HAP-1 (cell line): ENCODE measurements at regions not wholly inside any gene's neighbourhood (a gene's known extent, or its start where the extent isn't known, plus 50 kb on each side); places are given as distances from the start of the nearest gene placed in this dataset.

Source experiments
- DNase-seq, 2 experiments: peaks; one replicate each; pipeline ENCODE4 v3.0.0-alpha.2; 2016 to 2020; ENCODE audit warnings: low spot score in 2 of 2
- H3K27me3 ChIP-seq: fragments of 250-450 bp; sonication (Bioruptor Pico); 2 replicates; pipeline ENCODE4 v1.5.1; 2020; ENCODE audit warnings: low read depth, mild to moderate bottlenecking, moderate library complexity
- H3K36me3 ChIP-seq: fragments of 250-450 bp; sonication (Bioruptor Pico); replicated peaks from 2 replicates; pipeline ENCODE4 v1.5.1; 2020; ENCODE audit warnings: mild to moderate bottlenecking
- H3K4me1 ChIP-seq: fragments of 250-450 bp; sonication (Bioruptor Pico); 2 replicates; pipeline ENCODE4 v1.5.1; 2020; ENCODE audit warnings: mild to moderate bottlenecking
- H3K4me3 ChIP-seq: fragments of 250-450 bp; sonication (Bioruptor Pico); 2 replicates; pipeline ENCODE4 v1.5.1; 2020; ENCODE audit warnings: mild to moderate bottlenecking, moderate library complexity
- H3K9me3 ChIP-seq: fragments of 250-450 bp; sonication (Bioruptor Pico); 2 replicates; pipeline ENCODE4 v1.5.1; 2020; ENCODE audit warnings: mild to moderate bottlenecking, moderate library complexity
- in situ Hi-C: fragments of 300-500 bp; cut with MboI; formaldehyde crosslinking; loops from 3 replicates; pipeline ENCODE4 v1.14.3; 2020; ENCODE audit warnings: low sequenced_read_pairs, inconsistent platforms, mixed read lengths

GRCh38 chr14:27091973-27092372 is 494.1 kb upstream of the NOVA1 start:
- Histone ChIP-seq H3K4me3 (no peak overlapping the region), H3K36me3 (no peaks in the 10 kb centered on the region), H3K4me1 (no peaks in the 10 kb centered on the region), H3K27me3 (no peaks in the 10 kb centered on the region), H3K9me3 (no peaks in the 10 kb centered on the region)
- in situ Hi-C loops = no loop called here
- DNase-seq = no peak

- no peak overlapping the region for H3K4me3 ChIP-seq
- no peak for DNase-seq
- no peaks in the 10 kb centered on the region for H3K9me3 ChIP-seq
- no peaks in the 10 kb centered on the region for H3K36me3 ChIP-seq
- in situ Hi-C loops = no loop called here
- H3K4me1 ChIP-seq = no peaks in the 10 kb centered on the region; the same call in 1 of the 2 replicates
- H3K27me3 ChIP-seq = no peaks in the 10 kb centered on the region
Observed at GRCh38 chr14:27096091-27096490, 498.3 kb upstream of the NOVA1 start.

GRCh38 chr14:27098451-27098850 is 500.6 kb upstream of the NOVA1 start:
- no peaks in the 10 kb centered on the region; the same call in 1 of the 2 replicates for H3K4me1 ChIP-seq
- H3K36me3 ChIP-seq = no peaks in the 10 kb centered on the region
- no peak overlapping the region for H3K4me3 ChIP-seq
- DNase-seq = no peak
- in situ Hi-C loops = no loop called here
- H3K9me3 ChIP-seq = no peaks in the 10 kb centered on the region
- no peaks in the 10 kb centered on the region for H3K27me3 ChIP-seq

GRCh38 chr14:27114180-27114579 is 516.3 kb upstream of the NOVA1 start:
- no peak overlapping the region for H3K4me3 ChIP-seq
- H3K4me1 ChIP-seq = no peaks in the 10 kb centered on the region
- DNase-seq = no peak
- in situ Hi-C loops = no loop called here
- H3K36me3 ChIP-seq = no peaks in the 10 kb centered on the region
- H3K9me3 ChIP-seq = no peaks in the 10 kb centered on the region; the same call in 1 of the 2 replicates
- no peaks in the 10 kb centered on the region for H3K27me3 ChIP-seq

GRCh38 chr14:27123162-27123561 is 525.3 kb upstream of the NOVA1 start:
- in situ Hi-C loops = no loop called here
- Histone ChIP-seq H3K27me3 (no peaks in the 10 kb centered on the region), H3K4me3 (no peak overlapping the region), H3K4me1 (no peaks in the 10 kb centered on the region), H3K9me3 (no peaks in the 10 kb centered on the region), H3K36me3 (no peaks in the 10 kb centered on the region)
- no peak for DNase-seq

- Histone ChIP-seq H3K36me3 (no peaks in the 10 kb centered on the region), H3K9me3 (peaks cover 2% of the 10 kb centered on the region; the same call in 1 of the 2 replicates), H3K4me1 (no peaks in the 10 kb centered on the region), H3K4me3 (no peak overlapping the region), H3K27me3 (no peaks in the 10 kb centered on the region)
- DNase-seq = no peak
- in situ Hi-C loops = no loop called here
Observed at GRCh38 chr14:27127838-27128237, 530.0 kb upstream of the NOVA1 start.

- DNase-seq = no peak
- Histone ChIP-seq H3K4me3 (no peak overlapping the region), H3K4me1 (no peaks in the 10 kb centered on the region), H3K9me3 (peaks cover 2% of the 10 kb centered on the region; the same call in 1 of the 2 replicates), H3K36me3 (no peaks in the 10 kb centered on the region), H3K27me3 (no peaks in the 10 kb centered on the region)
- in situ Hi-C loops = no loop called here
Observed at GRCh38 chr14:27134200-27134599, 536.4 kb upstream of the NOVA1 start.

- Histone ChIP-seq H3K4me3 (no peak overlapping the region), H3K9me3 (no peaks in the 10 kb centered on the region), H3K4me1 (no peaks in the 10 kb centered on the region), H3K36me3 (no peaks in the 10 kb centered on the region), H3K27me3 (no peaks in the 10 kb centered on the region)
- in situ Hi-C loops = no loop called here
- DNase-seq = no peak
Observed at GRCh38 chr14:27145170-27145569, 547.3 kb upstream of the NOVA1 start.

GRCh38 chr14:27148143-27148542 is 550.3 kb upstream of the NOVA1 start:
- Histone ChIP-seq H3K9me3 (no peaks in the 10 kb centered on the region), H3K4me3 (no peak overlapping the region), H3K4me1 (no peaks in the 10 kb centered on the region), H3K27me3 (no peaks in the 10 kb centered on the region), H3K36me3 (no peaks in the 10 kb centered on the region)
- in situ Hi-C loops = no loop called here
- no peak for DNase-seq

GRCh38 chr14:27164139-27164538 is 566.3 kb upstream of the NOVA1 start:
- Histone ChIP-seq H3K4me1 (no peaks in the 10 kb centered on the region), H3K36me3 (no peaks in the 10 kb centered on the region), H3K27me3 (no peaks in the 10 kb centered on the region), H3K4me3 (no peak overlapping the region), H3K9me3 (no peaks in the 10 kb centered on the region)
- in situ Hi-C loops = no loop called here
- no peak for DNase-seq

- no peaks in the 10 kb centered on the region for H3K9me3 ChIP-seq
- DNase-seq = no peak
- H3K4me1 ChIP-seq = no peaks in the 10 kb centered on the region
- no peak overlapping the region for H3K4me3 ChIP-seq
- in situ Hi-C loops = no loop called here
- H3K27me3 ChIP-seq = no peaks in the 10 kb centered on the region
- H3K36me3 ChIP-seq = no peaks in the 10 kb centered on the region
Observed at GRCh38 chr14:27175489-27175888, 577.7 kb upstream of the NOVA1 start.

- Histone ChIP-seq H3K4me1 (no peaks in the 10 kb centered on the region), H3K36me3 (no peaks in the 10 kb centered on the region), H3K9me3 (no peaks in the 10 kb centered on the region), H3K4me3 (no peak overlapping the region), H3K27me3 (no peaks in the 10 kb centered on the region; the same call in 1 of the 2 replicates)
- in situ Hi-C loops = no loop called here
- DNase-seq = no peak
Observed at GRCh38 chr14:27181333-27181732, 583.5 kb upstream of the NOVA1 start.

- no peaks in the 10 kb centered on the region for H3K36me3 ChIP-seq
- no peak overlapping the region for H3K4me3 ChIP-seq
- H3K9me3 ChIP-seq = no peaks in the 10 kb centered on the region
- in situ Hi-C loops = no loop called here
- no peaks in the 10 kb centered on the region for H3K4me1 ChIP-seq
- DNase-seq = no peak
- no peaks in the 10 kb centered on the region; the same call in 1 of the 2 replicates for H3K27me3 ChIP-seq
Observed at GRCh38 chr14:27184427-27184826, 586.6 kb upstream of the NOVA1 start.

GRCh38 chr14:27186048-27186447 is 588.2 kb upstream of the NOVA1 start:
- in situ Hi-C loops = no loop called here
- H3K27me3 ChIP-seq = no peaks in the 10 kb centered on the region; the same call in 1 of the 2 replicates
- no peak for DNase-seq
- H3K36me3 ChIP-seq = no peaks in the 10 kb centered on the region
- H3K4me1 ChIP-seq = no peaks in the 10 kb centered on the region
- H3K4me3 ChIP-seq = no peak overlapping the region
- H3K9me3 ChIP-seq = no peaks in the 10 kb centered on the region

GRCh38 chr14:27187136-27187535 is 589.3 kb upstream of the NOVA1 start:
- in situ Hi-C loops = no loop called here
- DNase-seq = no peak
- no peaks in the 10 kb centered on the region for H3K9me3 ChIP-seq
- H3K27me3 ChIP-seq = no peaks in the 10 kb centered on the region; the same call in 1 of the 2 replicates
- no peaks in the 10 kb centered on the region for H3K4me1 ChIP-seq
- no peaks in the 10 kb centered on the region for H3K36me3 ChIP-seq
- no peak overlapping the region for H3K4me3 ChIP-seq
